ENCODE measurements at regions not wholly inside any gene's neighbourhood (a gene's known extent, or its start where the extent isn't known, plus 50 kb on each side); places are given as distances from the start of the nearest gene placed in this dataset.

- peaks cover 3% of the 10 kb centered on the region for H3K9me3 Mint-ChIP-seq (ENCODE audit: unreplicated experiment)
- H3K27ac Mint-ChIP-seq (ENCODE audit: unreplicated experiment), result no peak overlapping the region
- H3K4me1 Mint-ChIP-seq (ENCODE audit: unreplicated experiment), result no peaks in the 10 kb centered on the region
- H3K36me3 Mint-ChIP-seq (ENCODE audit: unreplicated experiment), result no peaks in the 10 kb centered on the region
- DNase-seq (ENCODE audit: extremely low spot score, unreplicated experiment), result no peak
- no peak for TF ChIP-seq CTCF (IDR thresholded peaks at IDR 0.05)
- H3K4me3 Mint-ChIP-seq (ENCODE audit: unreplicated experiment), result no peak overlapping the region
- no peaks in the 10 kb centered on the region for H3K27me3 Mint-ChIP-seq (ENCODE audit: unreplicated experiment)
Observed at GRCh38 chr2:136238286-136239078, 120.5 kb upstream of the CXCR4 start.

- H3K9me3 Mint-ChIP-seq (ENCODE audit: unreplicated experiment), result peaks cover 3% of the 10 kb centered on the region
- H3K4me1 Mint-ChIP-seq (ENCODE audit: unreplicated experiment), result no peaks in the 10 kb centered on the region
- TF ChIP-seq CTCF (IDR thresholded peaks at IDR 0.05), result no peak
- no peak overlapping the region for H3K27ac Mint-ChIP-seq (ENCODE audit: unreplicated experiment)
- peaks cover 8% of the 10 kb centered on the region for H3K27me3 Mint-ChIP-seq (ENCODE audit: unreplicated experiment)
- no peak for DNase-seq (ENCODE audit: extremely low spot score, unreplicated experiment)
- H3K4me3 Mint-ChIP-seq (ENCODE audit: unreplicated experiment), result no peak overlapping the region
- no peaks in the 10 kb centered on the region for H3K36me3 Mint-ChIP-seq (ENCODE audit: unreplicated experiment)
Observed at GRCh38 chr2:136236019-136236418, 118.1 kb upstream of the CXCR4 start.

GRCh38 chr2:136235546-136235945 is 117.6 kb upstream of the CXCR4 start:
- no peaks in the 10 kb centered on the region for H3K36me3 Mint-ChIP-seq (ENCODE audit: unreplicated experiment)
- H3K4me3 Mint-ChIP-seq (ENCODE audit: unreplicated experiment), result no peak overlapping the region
- no peak for TF ChIP-seq CTCF (IDR thresholded peaks at IDR 0.05)
- H3K9me3 Mint-ChIP-seq (ENCODE audit: unreplicated experiment), result peaks cover 3% of the 10 kb centered on the region
- no peaks in the 10 kb centered on the region for H3K4me1 Mint-ChIP-seq (ENCODE audit: unreplicated experiment)
- no peak for DNase-seq (ENCODE audit: extremely low spot score, unreplicated experiment)
- H3K27me3 Mint-ChIP-seq (ENCODE audit: unreplicated experiment), result peaks cover 8% of the 10 kb centered on the region
- H3K27ac Mint-ChIP-seq (ENCODE audit: unreplicated experiment), result no peak overlapping the region

- Mint-ChIP-seq H3K4me1 (ENCODE audit: unreplicated experiment) (no peaks in the 10 kb centered on the region), H3K4me3 (ENCODE audit: unreplicated experiment) (no peak overlapping the region), H3K27ac (ENCODE audit: unreplicated experiment) (no peak overlapping the region), H3K27me3 (ENCODE audit: unreplicated experiment) (peaks cover 8% of the 10 kb centered on the region), H3K36me3 (ENCODE audit: unreplicated experiment) (no peaks in the 10 kb centered on the region), H3K9me3 (ENCODE audit: unreplicated experiment) (peaks cover under 1% of the 10 kb centered on the region)
- DNase-seq (ENCODE audit: extremely low spot score, unreplicated experiment), result no peak
- TF ChIP-seq CTCF (IDR thresholded peaks at IDR 0.05), result no peak
Observed at GRCh38 chr2:136234261-136234660, 116.3 kb upstream of the CXCR4 start.

- Mint-ChIP-seq H3K27me3 (ENCODE audit: unreplicated experiment) (peaks cover 8% of the 10 kb centered on the region), H3K4me3 (ENCODE audit: unreplicated experiment) (no peak overlapping the region), H3K9me3 (ENCODE audit: unreplicated experiment) (no peaks in the 10 kb centered on the region), H3K4me1 (ENCODE audit: unreplicated experiment) (no peaks in the 10 kb centered on the region), H3K36me3 (ENCODE audit: unreplicated experiment) (no peaks in the 10 kb centered on the region), H3K27ac (ENCODE audit: unreplicated experiment) (no peak overlapping the region)
- TF ChIP-seq CTCF (IDR thresholded peaks at IDR 0.05), result no peak
- DNase-seq (ENCODE audit: extremely low spot score, unreplicated experiment), result no peak
Observed at GRCh38 chr2:136233298-136233697, 115.3 kb upstream of the CXCR4 start.
